Tibial nerve (tissue), 4 donors: ENCODE measurements at regions not wholly inside any gene's neighbourhood (a gene's known extent, or its start where the extent isn't known, plus 50 kb on each side); places are given as distances from the start of the nearest gene placed in this dataset.

Experiments used
- DNase-seq, 2 donors: peaks; one replicate each; pipeline ENCODE4 v3.0.0-alpha.2; 2019; ENCODE audit warnings: low spot score in 2 of 2
- H3K27ac ChIP-seq, 4 donors: fragments of 200-600 bp; sonication (generic) in 3 of 4; one replicate each; pipeline ENCODE4 v1.5.1; 2017 to 2019; ENCODE audit warnings: mild to moderate bottlenecking in 1 of 4
- H3K27me3 ChIP-seq, 2 donors: fragments of 200-600 bp; sonication (generic) in 1 of 2; one replicate each; pipeline versions ENCODE4 v1.5.1 to v1.6.0; 2017 to 2019
- H3K36me3 ChIP-seq, 3 donors: fragments of 200-600 bp; sonication (generic); one replicate each; pipeline ENCODE4 v1.5.1; 2018 to 2019
- H3K4me1 ChIP-seq, 4 donors: fragments of 200-600 bp; sonication (generic) in 3 of 4; one replicate each; pipeline ENCODE4 v1.5.1; 2017 to 2019
- H3K4me3 ChIP-seq, 4 donors: fragments of 200-600 bp; sonication (generic) in 3 of 4; one replicate each; pipeline ENCODE4 v1.5.1; 2017 to 2019; ENCODE audit warnings: mild to moderate bottlenecking in 1 of 4, moderate library complexity in 1 of 4
- H3K9me3 ChIP-seq, 4 donors: fragments of 200-600 bp; sonication (generic) in 3 of 4; one replicate each; pipeline ENCODE4 v1.5.1; 2017 to 2019
- EP300 ChIP-seq, 2 donors: sonication (generic); formaldehyde crosslinking; IDR thresholded peaks; one replicate each; pipeline ENCODE4 v1.6.1; 2017; ENCODE audit warnings: antibody characterized with exemption in 2 of 2, mild to moderate bottlenecking in 1 of 2
- POLR2A ChIP-seq, 2 donors: fragments of 450-650 bp; IDR thresholded peaks; one replicate each; pipeline ENCODE4 v1.6.1; 2017; ENCODE audit warnings: antibody characterized with exemption in 2 of 2, mild to moderate bottlenecking in 2 of 2, moderate library complexity in 2 of 2
- WGBS, 2 donors: methylation state at CpG; one replicate each; pipeline ENCODE4 v1.1.5; 2018; 5-methylcytosine and 5-hydroxymethylcytosine counted together
- TF ChIP-seq, protein P1 (sequence below), 5 experiments: fragments of 200-600 bp in 3 of 5; fragments of 450-650 bp in 2 of 5; sonication (generic) in 3 of 5; IDR thresholded peaks; one replicate each; pipeline ENCODE4 v1.5.1; 2016 to 2019; ENCODE audit warnings: antibody characterized with exemption in 5 of 5, mild to moderate bottlenecking in 3 of 5, moderate library complexity in 2 of 5

DNA sequence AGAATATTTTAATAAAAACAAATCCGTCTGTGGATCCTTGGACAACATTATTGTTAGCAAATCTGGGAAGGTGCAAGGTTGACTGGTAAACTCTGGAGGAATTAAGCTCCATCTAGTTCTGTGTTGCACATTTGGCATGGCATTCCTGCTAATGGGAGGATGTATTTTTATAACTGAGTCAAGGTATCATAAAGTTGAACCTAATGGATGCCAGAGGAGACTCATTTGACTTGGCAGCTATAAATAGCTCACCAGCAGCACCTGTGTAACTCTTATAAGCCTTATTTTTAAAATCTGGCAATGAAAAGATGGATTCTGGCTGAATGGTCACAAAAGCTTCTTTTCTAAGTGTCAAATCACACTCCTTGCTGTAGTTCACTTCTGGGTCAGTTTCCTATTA lies 118.5 kb upstream of the ADAMTS5 start:
- Histone ChIP-seq H3K27me3 (no peaks in the 10 kb centered on the region), H3K4me1 (no peaks in the 10 kb centered on the region), H3K9me3 (no peaks in the 10 kb centered on the region), H3K36me3 (no peaks in the 10 kb centered on the region), H3K27ac (no peak overlapping the region), H3K4me3 (no peak overlapping the region)
- no peak for DNase-seq
- 69 to 88% methylated on average over 1 of the region's 1 CpG for WGBS, 2 donors
- TF ChIP-seq POLR2A (IDR thresholded peaks at IDR 0.05) (no peak), EP300 (IDR thresholded peaks at IDR 0.05) (no peak)
- TF ChIP-seq, protein P1, sequence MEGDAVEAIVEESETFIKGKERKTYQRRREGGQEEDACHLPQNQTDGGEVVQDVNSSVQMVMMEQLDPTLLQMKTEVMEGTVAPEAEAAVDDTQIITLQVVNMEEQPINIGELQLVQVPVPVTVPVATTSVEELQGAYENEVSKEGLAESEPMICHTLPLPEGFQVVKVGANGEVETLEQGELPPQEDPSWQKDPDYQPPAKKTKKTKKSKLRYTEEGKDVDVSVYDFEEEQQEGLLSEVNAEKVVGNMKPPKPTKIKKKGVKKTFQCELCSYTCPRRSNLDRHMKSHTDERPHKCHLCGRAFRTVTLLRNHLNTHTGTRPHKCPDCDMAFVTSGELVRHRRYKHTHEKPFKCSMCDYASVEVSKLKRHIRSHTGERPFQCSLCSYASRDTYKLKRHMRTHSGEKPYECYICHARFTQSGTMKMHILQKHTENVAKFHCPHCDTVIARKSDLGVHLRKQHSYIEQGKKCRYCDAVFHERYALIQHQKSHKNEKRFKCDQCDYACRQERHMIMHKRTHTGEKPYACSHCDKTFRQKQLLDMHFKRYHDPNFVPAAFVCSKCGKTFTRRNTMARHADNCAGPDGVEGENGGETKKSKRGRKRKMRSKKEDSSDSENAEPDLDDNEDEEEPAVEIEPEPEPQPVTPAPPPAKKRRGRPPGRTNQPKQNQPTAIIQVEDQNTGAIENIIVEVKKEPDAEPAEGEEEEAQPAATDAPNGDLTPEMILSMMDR (IDR thresholded peaks at IDR 0.05) = no peak

DNA sequence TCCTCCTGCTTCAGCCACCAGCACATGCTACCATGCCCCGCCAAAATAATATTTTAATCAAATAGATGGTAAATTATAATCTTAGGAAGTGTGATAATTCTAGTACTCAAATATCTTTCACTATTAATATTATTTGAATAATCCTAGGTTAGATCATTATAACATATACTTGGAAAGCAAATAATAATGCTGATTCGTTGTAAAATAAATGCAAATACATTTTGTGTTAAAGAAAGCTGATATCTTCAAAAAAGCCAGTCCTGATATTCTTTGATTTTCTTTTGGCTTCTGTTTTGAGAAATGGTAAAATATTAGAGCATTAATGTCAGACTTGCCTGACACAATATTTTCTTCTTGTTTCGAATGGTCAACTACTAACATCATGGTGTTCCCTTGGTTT lies 116.3 kb upstream of the ADAMTS5 start:
- H3K27ac ChIP-seq = no peak overlapping the region
- H3K36me3 ChIP-seq = no peaks in the 10 kb centered on the region
- no peaks in the 10 kb centered on the region for H3K27me3 ChIP-seq
- TF ChIP-seq, protein P1 (IDR thresholded peaks at IDR 0.05) = no peak
- no peak for TF ChIP-seq POLR2A (IDR thresholded peaks at IDR 0.05)
- TF ChIP-seq EP300 (IDR thresholded peaks at IDR 0.05) = no peak
- WGBS, 2 donors = 84 to 87% methylated on average over 3 of the region's 3 CpGs
- no peak for DNase-seq
- H3K4me3 ChIP-seq = no peak overlapping the region
- H3K9me3 ChIP-seq = no peaks in the 10 kb centered on the region
- H3K4me1 ChIP-seq = no peaks in the 10 kb centered on the region

- H3K4me3 ChIP-seq = no peak overlapping the region
- H3K36me3 ChIP-seq = no peaks in the 10 kb centered on the region
- H3K9me3 ChIP-seq = no peaks in the 10 kb centered on the region
- no peak for DNase-seq
- H3K27me3 ChIP-seq = no peaks in the 10 kb centered on the region
- H3K27ac ChIP-seq = no peak overlapping the region
- H3K4me1 ChIP-seq = no peaks in the 10 kb centered on the region
- 35 to 36% methylated on average over 4 of the region's 4 CpGs for WGBS, 2 donors
- TF ChIP-seq EP300 (IDR thresholded peaks at IDR 0.05) (no peak), POLR2A (IDR thresholded peaks at IDR 0.05) (no peak)
- TF ChIP-seq, protein P1 (IDR thresholded peaks at IDR 0.05) = no peak
Observed at GRCh38 chr21:27082431-27083010, 115.6 kb upstream of the ADAMTS5 start.

DNA sequence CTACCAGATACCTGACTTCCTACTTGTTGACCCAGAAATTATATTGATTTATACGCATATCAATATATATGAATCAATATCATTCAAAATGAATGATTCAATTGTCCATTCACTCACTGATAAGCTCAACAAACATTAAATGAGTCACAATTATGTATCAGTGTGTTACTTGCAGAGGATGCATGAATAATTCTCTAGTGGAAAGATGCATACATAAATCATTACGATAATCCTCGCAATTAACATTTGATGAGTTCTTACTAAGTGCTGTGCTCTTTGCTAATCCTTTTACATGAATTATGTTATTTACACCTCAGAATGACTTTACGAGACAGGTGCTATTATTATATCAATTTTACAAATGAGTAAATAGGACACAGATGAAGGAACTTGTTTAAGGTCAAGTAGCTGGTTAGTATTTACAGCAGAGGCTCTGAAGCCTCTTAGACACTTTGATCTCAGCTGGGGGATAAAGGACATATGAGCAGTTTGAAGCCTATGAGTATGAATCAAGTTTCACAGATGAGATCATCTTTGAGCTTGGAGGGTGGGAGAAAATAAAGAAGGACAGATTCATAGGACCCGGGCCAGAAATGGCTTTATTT lies 112.8 kb upstream of the ADAMTS5 start:
- H3K27me3 ChIP-seq = no peaks in the 10 kb centered on the region
- H3K4me3 ChIP-seq = no peak overlapping the region
- TF ChIP-seq POLR2A (IDR thresholded peaks at IDR 0.05) (no peak), EP300 (IDR thresholded peaks at IDR 0.05) (no peak)
- TF ChIP-seq, protein P1 (IDR thresholded peaks at IDR 0.05) = no peak
- no peaks in the 10 kb centered on the region for H3K9me3 ChIP-seq
- WGBS, 2 donors = 83 to 85% methylated on average over 5 of the region's 5 CpGs
- no peaks in the 10 kb centered on the region for H3K4me1 ChIP-seq
- H3K27ac ChIP-seq = no peak overlapping the region
- no peak for DNase-seq
- no peaks in the 10 kb centered on the region for H3K36me3 ChIP-seq

GRCh38 chr21:27078915-27079314 lies 112.0 kb upstream of the ADAMTS5 start:
- 64 to 89% methylated on average over 4 of the region's 4 CpGs for whole genome bisulfite sequencing, 2 donors
- TF ChIP-seq EP300 (IDR thresholded peaks at IDR 0.05) (no peak), POLR2A (IDR thresholded peaks at IDR 0.05) (no peak)
- TF ChIP-seq, protein P1 (IDR thresholded peaks at IDR 0.05) = no peak
- H3K27ac ChIP-seq = no peak overlapping the region

More at GRCh38 chr21:27078915-27079314, 112.0 kb upstream of the ADAMTS5 start:
- Histone ChIP-seq H3K4me3 (no peak overlapping the region), H3K9me3 (no peaks in the 10 kb centered on the region), H3K4me1 (no peaks in the 10 kb centered on the region), H3K36me3 (no peaks in the 10 kb centered on the region), H3K27me3 (no peaks in the 10 kb centered on the region)
- no peak for DNase-seq
